ENCODE measurements at regions not wholly inside any gene's neighbourhood (a gene's known extent, or its start where the extent isn't known, plus 50 kb on each side); places are given as distances from the start of the nearest gene placed in this dataset.

DNA sequence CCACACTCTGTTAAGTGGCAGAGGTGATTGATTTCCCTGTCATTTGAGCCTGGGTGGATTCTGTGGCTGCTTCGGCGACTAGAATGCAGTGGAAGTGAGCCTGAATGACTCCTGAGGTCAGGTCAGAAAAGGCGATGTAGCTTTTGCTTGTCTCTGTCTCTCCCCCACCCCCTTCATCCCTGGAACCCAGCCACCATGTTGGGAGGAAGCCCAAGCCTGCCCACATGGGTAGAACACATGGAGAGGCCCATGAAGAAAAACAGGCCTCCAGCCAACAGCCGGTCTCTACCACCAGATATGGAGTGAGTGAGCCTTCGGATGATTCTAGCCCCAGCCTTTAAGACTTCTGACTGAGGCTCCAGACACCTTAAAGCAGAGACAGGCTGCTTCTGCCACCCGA lies 181.0 kb downstream of the TFAP2C start:
- TF ChIP-seq CTCF (IDR thresholded peaks at IDR 0.05; ENCODE audit: control extremely low read depth, extremely low read depth, low read depth, missing control alignments) = no peak
- no peak for DNase-seq (ENCODE audit: extremely low spot score)
- CTCF ChIA-PET = no interaction called here
- POLR2A ChIA-PET = no interaction called here

GRCh38 chr20:56815796-56816195 lies 186.7 kb downstream of the TFAP2C start:
- ChIA-PET CTCF (no interaction called here), POLR2A (no interaction called here)
- no peak for TF ChIP-seq CTCF (IDR thresholded peaks at IDR 0.05; ENCODE audit: control extremely low read depth, extremely low read depth, low read depth, missing control alignments)
- no peak for DNase-seq (ENCODE audit: extremely low spot score)

GRCh38 chr20:56816349-56816748 lies 187.2 kb downstream of the TFAP2C start:
- ChIA-PET POLR2A (no interaction called here), CTCF (no interaction called here)
- TF ChIP-seq CTCF (IDR thresholded peaks at IDR 0.05; ENCODE audit: control extremely low read depth, extremely low read depth, low read depth, missing control alignments) = no peak
- DNase-seq (ENCODE audit: extremely low spot score) = no peak

- POLR2A ChIA-PET = no interaction called here
- TF ChIP-seq CTCF (IDR thresholded peaks at IDR 0.05; ENCODE audit: control extremely low read depth, extremely low read depth, low read depth, missing control alignments) = no peak
- DNase-seq (ENCODE audit: extremely low spot score) = no peak
Measured at GRCh38 chr20:56817780-56818675, 188.9 kb downstream of the TFAP2C start.

DNA sequence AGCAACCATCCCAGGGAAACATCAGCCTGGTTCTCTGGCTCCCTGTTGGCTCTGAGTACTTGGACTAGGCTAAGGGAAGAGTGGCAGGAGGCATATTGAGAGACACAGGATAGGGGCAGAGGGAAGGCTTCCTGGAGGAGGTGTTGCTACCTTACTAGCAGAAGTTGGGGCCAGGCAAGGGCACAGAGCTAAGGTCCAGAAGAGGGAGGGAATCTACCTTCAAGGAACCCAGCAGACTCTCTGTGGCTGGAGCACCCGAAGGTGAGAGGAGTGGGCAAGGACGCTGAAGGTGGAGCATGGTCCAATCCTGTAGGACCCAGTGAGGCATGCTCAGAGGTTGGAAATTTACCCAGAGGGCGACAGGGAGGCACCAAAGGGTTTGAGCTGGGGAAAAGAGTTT lies 191.9 kb downstream of the TFAP2C start:
- no peak for DNase-seq (ENCODE audit: extremely low spot score)
- no peak for TF ChIP-seq CTCF (IDR thresholded peaks at IDR 0.05; ENCODE audit: control extremely low read depth, extremely low read depth, low read depth, missing control alignments)
- CTCF ChIA-PET = interaction anchor here (2.4 kb wide), 1 partner anchor 15 kb away, joined by 6 read pairs; no protein-coding TSS in a partner anchor
- POLR2A ChIA-PET = no interaction called here

More at GRCh38 chr20:56817780-56818675, 188.9 kb downstream of the TFAP2C start:
- CTCF ChIA-PET = interaction anchor here (1.7 kb wide), 1 partner anchor 11 kb away, joined by 3 read pairs; no protein-coding TSS in a partner anchor

DNA sequence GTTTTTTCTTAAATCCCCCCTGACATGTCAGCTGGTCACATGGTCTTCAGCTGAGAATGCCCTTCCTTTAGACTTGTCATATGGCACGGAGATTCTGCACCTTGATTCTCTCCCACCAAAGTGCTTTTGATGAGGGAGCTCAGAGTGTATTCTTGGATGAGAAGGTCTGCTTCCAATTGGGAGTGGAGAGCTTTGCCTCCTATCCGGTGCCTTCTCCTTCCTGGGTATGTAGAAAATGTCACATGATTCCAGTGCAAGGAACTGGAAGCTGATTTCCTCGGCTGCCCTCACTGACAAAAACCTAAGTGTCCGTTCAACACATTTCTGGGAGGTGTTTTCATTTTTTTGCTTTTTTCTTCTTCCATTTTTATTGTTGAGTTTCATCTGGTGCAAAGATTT lies 197.2 kb downstream of the TFAP2C start:
- ChIA-PET POLR2A (no interaction called here), CTCF (interaction anchor here (0.9 kb wide), 1 partner anchor 20 kb away, joined by 3 read pairs; no protein-coding TSS in a partner anchor)
- DNase-seq (ENCODE audit: extremely low spot score) = no peak
- no peak for TF ChIP-seq CTCF (IDR thresholded peaks at IDR 0.05; ENCODE audit: control extremely low read depth, extremely low read depth, low read depth, missing control alignments)
